Epidermal melanocyte (primary cell): ENCODE measurements at regions not wholly inside any gene's neighbourhood (a gene's known extent, or its start where the extent isn't known, plus 50 kb on each side); places are given as distances from the start of the nearest gene placed in this dataset.
"Not testable (repeated sequence)": the region's sequence is repeated elsewhere in the genome, so short reads cannot be mapped to it uniquely, and the experiment has no call there.

Source experiments
- DNase-seq: peaks from one replicate; pipeline ENCODE4 v3.0.0; 2011; ENCODE audit warnings: low spot score; ENCODE audit not compliant: insufficient read length

DNA sequence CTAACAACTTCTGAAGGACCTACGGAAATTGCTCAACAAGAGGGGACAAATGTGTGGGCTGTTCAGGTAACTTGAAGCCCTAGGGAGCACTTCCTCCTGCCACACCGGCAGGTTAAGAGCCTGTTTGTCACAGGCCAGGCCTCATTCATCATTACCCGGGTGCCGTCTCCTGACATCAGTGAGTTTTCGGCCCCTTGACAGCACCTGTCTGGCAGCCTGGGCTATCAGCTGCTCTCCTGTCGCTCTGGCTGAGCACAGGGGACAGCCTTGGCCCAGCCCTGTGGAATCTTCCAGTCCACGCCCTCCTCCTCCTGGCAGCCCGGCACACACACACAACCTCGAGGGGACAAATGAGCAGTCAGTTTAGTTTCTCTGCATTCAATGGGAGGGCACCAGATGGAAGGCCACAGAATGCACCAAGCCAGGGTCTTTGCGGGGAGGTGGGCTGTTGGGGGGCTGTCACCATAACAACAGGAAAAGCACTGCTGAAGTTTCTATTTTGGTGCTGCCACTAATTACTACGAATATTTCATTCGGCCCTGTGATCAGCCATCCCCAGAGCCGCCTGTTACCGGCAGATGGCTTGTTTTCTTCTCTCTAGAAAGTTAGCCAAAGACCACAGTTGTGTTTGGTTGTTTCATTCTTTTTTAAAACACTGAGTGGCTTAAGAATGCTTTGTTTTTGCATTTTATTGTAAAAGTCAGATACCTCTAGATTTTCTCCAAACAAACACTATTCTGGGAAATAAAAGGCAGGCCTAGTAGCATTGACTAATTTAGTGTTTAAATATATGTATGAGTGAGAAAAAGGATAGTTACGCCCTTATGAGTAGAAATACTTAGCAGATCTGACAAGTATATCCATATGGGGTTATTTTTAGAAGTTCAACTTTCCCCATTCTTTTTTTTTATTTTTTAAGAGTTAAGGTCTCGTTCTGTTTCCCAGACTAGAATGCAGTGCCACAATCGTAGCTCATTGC, 189.9 kb upstream of the NDUFV2 start:
- no peak for DNase-seq

DNA sequence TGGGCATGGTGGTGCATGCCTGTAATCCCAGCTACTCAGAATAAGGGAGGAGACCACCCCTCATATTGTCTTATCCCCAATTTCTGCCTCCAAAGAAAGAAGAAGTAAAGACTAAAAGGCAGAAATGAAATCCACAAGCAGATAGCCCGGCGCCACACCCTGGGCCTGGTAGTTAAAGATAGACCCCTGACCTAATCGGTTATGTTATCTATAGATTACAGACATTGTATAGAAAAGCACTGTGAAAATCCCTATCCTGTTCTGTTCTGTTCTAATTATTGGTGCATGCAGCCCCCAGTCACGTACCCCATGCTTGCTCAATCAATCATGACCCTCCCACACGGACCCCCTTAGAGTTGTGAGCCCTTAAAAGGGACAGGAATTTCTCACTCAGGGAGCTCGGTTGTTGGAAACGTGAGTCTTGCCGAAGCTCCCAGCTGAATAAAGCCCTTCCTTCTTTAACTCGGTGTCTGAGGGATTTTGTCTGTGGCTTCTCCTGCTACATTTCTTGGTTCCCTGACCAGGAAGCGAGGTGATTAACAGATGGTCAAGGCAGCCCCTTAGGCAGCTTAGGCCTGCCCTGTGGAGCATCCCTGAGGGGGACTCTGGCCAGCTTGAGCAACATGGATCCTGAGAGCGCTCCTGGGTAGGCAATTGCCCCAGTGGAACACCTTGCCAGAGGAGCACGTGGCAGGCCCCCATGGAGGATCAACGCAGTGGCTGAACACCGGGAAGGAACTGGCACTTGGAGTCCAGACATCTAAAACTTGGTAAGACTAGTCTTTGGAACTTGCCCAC, 188.7 kb upstream of the NDUFV2 start:
- DNase-seq = not testable (repeated sequence)

DNA sequence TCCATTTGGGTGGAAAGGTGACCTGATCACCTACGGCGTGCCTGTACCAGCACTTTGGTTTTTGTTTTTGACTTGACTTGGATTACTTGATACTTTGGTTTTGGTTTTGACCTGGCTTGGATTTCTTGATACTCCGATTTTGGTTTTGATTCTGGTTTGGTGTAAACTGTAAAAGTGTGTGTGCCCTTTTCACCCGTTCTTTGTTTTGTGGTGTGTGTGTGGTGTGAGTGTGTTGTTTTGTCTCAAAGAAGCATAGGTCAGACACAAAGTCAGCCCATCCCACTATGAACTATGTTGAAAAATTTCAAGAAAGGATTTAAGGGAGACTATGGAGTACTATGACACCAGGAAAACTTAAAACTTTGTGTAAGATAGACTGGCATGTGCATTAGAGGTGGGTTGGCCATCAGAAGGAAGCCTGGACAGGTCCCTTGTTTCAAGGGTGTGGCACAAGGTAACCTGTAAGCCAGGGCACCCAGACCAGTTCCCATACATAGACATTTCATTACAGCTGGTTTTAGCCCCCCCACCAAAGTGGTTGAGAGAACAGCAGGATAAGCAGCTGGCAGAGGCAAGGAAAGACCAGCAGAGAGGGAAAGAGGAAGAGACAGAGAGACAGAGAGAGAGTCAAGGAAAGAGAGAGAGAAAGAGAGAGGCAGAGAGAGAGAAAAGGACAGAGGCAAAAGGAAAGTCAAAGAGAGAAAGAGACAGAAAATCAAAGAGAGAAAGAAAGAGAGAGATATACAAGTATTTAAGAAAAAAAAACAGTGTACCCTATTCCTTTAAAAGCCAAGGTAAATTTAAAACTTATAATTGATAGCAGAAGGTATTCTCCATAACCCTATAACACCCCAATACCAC, 187.9 kb upstream of the NDUFV2 start:
- not testable (repeated sequence) for DNase-seq

DNA sequence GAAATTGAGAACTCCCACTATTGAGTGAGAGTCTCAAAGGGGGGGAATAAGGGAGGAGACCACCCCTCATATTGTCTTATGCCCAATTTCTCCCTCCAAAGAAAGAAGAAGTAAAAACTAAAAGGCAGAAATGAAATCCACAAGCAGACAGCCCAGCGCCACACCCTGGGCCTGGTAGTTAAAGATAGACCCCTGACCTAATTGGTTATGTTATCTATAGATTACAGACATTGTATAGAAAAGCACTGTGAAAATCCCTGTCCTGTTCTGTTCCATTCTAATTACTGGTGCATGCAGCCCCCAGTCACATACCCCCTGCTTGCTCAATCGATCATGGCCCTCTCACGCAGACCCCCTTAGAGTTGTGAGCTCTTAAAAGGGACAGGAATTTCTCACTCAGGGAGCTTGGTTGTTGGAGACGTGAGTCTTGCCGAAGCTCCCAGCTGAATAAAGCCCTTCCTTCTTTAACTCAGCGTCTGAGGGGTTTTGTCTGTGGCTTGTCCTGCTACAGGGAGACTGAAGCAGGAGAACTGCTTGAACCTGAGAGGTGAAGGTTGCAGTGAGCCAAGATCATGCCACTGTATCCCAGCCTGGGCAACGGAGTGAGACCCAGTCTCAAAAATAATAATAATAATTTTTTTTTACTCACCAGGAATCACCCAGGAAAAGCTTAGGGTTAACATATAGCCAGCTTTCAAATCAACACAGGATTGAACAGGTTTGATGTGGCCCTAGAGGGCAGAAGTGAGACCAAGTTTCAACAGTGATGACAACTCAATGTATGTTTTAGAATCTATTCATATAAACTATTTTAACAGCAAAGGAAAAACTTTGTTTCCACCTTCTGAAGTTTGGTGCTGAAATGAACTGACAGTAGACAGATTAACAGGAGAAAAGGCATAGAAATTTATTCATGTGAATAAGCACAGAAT, 181.4 kb upstream of the NDUFV2 start:
- DNase-seq = not testable (repeated sequence)

DNA sequence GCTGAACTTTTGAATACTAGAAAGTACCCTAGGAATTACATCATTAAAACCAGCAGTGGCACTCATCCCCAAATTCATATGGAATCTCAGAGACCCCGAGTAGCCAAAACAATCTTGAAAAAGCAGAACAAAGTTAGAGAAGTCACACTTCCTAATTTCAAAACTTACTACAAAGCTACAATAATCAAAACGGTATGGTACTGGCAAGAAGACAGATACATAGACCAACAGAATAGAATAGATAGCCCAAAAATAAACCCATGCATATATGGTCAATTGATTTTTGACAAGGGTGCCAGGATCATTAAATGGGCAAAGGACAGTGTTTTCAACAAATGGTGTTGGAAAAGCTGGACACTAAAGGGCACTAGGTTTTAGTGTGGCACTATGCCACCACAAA, 176.0 kb upstream of the NDUFV2 start:
- no peak for DNase-seq

DNA sequence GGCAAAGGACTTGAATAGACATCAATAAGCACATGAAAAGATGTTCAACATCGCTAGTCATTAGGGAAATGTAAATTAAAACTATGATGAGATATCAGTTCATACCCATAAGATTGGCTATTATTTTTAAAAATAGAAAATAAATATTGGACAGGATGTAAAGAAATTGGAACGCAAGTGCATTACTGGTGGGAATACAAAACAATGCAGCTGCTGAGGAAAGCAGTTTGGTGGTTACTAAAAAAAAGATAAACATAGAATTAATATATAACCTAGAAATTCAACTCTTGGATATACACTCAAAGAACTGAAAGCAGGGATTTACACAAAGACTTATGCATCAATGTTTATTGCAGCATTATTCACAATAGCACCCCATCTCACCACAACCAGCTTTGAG, 174.5 kb upstream of the NDUFV2 start:
- DNase-seq = no peak

DNA sequence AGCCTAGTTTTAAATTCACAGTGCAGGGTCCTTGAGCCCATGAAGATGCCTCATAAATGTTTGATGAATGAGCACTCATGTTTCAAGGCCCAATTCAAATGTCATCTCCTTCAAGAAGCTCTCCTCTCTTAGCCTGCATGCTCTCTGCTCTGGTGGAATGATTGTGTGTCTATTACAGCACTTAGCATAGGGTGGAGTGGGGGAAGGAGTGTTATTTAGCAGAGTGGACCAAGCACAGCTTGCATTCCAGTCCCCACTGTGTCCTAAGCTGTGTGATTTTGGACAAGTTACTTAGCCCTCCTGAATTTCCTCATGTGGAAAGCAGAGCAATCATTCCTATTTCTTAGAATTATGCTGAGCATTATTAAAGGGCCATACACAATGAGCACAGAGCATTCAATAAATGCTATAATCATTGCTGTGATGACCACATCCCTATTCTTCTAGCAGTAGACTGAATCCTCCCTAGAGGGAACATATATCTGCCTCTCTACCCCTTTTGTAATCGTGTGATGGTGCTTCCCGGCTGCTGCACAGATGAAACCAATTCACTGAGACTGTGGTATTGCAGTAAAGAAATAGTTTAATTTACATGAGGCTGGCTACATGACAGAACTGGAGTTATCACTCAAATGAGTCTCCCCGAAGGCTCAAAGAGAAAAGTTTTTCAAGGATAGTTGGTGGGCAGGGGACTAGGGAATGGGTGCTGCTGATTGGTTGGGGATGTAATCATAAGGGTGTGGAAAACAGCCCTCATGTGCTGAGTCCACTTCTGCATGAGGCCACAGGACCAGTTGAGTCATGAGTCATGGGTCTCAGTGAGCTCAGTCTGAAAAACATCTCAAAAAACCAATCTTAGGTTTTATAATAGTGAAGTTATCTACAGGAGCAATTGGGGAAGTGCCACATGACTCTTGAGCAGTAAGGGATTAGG, 173.4 kb upstream of the NDUFV2 start:
- DNase-seq = no peak

DNA sequence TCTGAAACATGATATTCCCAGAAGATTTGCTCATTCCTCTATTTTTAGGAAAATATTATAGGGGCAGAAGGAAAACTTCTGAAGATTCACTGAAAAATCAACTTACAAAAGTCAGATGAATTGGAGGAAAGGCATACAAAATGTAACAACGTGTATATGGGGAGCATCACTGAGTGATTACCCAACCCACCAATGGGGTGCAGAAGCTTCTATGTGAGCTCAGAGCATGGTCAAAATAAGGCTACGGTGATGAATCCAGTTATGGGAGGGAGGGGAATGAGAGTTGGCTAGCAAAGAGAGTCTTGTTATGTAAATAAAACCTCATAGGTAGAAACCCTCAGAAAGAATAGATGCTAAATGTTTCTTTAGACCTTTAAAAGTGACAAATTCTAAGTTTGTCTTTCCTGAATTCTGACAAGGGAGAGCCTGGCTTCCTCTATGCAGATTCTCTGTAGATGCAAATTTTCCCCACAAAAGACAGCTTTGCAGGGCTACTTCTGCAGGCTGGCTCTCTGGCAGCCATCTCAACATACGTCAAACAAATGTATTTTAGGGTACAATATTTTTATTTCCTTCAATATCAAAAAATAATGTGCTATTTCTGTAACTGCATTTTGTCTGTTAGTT, 171.4 kb upstream of the NDUFV2 start:
- DNase-seq = no peak

DNA sequence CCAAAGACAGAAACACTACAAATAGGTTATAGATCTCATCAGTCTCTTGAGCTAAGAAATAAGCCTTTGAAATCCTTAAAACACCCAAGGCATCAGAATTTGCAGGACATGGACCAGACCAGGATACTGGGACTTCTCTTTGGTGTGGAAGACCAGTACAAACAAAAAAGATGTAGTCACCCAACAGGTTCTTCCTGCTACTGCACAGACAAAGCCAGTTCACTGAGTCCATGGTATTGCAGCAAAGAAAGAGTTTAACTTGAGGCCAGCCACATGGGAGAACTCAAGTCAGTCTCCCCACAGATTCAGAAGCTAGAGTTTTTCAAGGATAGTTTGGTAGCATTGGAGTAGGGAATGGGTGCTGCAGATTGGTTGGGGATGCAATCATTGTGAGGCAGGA, 169.6 kb upstream of the NDUFV2 start:
- no peak for DNase-seq

DNA sequence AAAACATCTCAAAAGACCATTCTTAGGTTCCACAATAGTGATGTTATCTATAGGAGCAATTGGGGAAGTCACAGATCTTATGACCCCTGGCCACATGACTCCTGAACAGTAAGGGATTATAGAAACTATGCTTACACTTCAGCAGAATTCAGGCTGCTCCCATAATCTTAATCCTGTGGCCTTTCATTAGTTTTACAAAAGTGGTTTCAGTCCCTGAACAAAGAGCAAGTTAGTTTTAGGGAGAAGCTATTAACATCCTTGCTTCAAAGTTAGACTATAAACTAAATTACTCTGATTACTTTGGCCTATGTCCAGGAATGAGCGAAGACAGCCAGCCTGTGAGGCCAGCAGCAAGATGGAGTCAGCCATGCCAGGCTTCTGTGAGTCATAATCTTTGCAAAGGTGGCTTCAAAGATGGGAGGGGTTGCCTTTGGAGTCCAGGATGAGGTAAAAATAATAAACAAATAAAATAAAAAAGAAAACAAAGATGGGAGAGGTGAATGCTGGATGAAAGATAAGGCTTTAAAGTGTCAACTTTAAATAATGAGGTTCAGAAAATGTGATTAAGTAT, 168.7 kb upstream of the NDUFV2 start:
- no peak for DNase-seq

DNA sequence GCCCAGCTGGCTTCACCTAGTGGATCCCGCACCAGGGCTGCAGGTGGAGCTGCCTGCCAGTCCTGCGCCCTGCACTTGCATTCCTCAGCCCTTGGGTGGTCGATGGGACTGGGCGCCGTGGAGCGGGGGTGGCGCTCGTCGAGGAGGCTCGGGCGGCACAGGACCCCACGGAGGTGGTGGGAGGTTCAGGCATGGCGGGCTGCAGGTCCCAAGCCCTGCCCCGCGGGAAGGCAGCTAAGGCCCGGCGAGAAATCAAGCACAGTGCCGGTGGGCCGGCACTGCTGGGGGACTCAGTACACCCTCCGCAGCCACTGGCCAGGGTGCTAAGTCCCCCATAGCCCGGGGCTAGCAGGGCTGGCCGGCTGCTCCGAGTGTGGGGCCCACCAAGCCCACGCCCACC, 167.2 kb upstream of the NDUFV2 start:
- not testable (repeated sequence) for DNase-seq

DNA sequence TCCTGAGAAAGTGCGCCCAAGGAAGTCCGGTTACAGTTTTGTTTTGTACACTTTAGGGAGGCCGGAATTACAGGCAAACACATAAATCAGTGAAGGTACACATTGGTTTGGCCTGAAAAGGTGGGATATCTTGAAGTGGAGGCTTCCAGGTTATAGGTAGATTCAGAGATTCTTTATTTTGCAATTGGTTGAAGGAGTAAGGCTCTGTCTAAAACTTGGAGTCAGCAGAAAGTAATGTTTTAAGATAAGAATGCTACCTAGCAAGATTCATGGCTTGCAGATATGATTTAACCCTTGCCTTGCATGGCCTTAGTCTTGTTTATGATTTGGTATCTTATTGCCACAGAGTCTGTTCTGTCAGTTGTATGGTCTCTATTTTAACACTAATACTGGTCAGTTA, 165.9 kb upstream of the NDUFV2 start:
- no peak for DNase-seq

DNA sequence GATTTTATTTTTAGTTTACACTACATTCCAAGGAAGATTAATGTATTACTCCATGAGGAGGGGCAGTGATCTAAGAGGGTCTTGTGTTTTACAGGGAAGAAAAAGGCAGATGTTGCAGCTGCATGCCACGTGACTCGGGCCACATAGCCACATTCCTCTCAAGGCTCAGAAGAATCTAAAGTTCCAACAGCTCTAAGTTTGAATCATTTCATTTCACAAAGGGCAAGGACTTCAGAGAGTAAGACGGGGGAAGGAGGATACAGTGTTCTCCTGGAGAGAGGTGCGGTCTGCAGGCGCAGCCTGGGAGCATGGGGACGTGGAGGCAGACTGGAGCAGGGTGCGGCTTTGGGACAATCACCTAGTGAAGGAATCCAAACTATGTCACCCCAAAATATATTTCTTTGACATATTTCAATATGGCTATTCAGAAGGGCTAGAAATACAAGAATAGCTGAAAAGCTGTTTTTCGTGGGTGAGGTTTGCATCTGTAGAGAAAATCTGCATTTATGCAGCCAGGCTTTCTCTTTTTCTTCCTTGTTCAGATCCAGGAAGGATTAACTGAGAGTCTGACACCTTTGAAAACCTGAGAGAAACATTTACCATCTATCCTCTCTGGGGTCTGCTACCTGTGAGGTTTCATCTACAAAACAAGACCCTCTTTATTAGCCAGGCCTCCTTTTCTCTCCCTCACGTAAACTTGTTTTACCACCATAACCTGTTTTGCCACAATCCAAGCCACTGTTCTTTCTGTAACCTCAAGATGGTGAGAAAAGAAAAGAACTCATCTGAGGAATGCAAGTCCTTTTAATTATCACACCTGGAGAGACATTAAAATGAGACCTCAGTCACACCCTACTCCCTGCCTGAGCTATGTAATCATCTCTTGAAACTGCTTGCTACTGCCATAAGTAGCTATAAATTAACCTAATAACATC, 165.1 kb upstream of the NDUFV2 start:
- no peak for DNase-seq

DNA sequence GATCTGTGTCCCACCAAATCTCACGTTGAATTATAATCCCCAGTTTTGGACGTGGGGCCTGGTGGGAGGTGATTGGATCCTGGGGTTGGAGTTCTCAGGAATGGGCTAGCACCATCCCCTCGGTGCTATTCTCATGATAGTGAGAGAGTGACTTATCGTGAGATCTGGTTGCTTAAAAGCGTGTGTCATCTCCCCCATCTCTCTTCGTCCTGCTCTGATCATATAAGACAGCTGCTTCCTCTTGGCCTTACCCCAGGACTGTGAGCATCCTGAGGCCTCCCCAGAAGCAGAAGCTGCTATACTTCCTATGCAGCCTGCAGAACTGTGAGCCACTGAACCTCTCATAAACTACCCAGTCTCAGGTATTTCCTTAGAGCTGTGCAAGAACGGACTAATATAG, 163.7 kb upstream of the NDUFV2 start:
- DNase-seq = no peak

DNA sequence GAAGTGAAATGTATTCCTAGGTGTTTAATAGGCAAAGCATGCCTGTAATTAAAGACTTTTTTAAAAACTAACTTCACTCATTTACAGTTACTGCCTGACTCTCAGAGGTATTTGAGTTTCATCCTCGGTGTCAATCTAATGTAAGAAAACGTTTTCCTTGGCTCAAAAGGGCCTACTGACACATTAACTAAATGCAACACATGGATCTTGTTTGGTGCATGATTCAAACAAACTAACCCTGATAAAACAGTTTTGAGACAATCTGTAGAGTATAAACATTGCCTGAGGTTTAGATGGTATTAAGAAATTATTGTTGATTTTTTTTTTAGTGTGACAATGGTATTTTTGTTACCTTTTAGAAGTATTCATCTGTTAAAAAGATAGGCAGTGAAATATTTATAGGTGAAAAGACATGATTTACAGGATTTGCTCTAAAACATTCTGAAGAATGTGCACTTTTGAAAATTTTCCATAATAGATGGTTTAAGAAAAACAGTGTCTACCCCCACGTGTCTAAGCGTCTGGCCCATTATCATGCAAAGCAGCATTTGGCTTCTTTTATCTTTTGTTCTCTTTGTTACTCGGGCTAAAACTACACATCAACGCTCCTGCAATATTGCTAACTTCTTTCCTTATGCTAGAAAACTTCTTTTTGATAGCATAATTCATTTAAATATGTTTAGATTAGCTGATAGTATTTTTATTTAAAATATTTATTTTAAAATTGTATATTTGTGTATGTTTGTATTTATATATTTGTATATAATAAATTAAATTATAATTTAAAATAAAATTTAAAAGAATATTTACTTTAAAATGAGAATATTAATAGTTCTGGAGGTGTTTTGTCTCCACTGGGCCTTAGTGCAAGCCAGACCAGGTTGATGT, 160.2 kb upstream of the NDUFV2 start:
- DNase-seq = no peak

DNA sequence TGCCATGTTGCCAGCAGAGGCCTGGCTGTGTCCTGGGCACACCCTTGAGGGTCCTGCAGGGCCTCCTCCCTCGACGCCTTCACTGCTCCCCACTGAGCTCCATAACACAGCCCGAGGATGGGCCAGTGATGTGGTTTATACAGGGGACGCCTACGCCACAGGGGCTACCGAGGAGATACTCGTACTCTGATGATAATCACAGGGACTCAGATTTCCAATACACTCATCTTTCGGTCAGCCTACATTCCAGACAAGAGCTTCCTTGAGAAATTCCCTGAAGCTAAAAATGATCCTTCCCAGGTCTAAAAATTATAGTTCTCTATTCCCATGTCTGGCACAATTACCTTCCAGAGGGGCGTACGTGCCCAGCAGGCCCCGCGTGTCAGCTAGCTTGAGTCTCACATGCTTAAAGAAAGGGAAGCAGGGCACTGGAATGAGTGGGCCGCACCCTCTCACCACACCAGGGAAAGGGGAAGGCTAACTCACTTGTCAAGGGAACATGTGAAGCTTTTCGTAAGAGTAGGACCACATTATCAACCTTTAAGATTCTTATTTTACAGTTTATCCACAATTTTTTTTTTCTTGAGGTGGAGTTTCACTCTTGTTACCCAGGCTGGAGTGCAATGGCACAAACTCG, 159.5 kb upstream of the NDUFV2 start:
- DNase-seq = no peak
